Transverse colon (tissue), 4 donors: ENCODE measurements at regions not wholly inside any gene's neighbourhood (a gene's known extent, or its start where the extent isn't known, plus 50 kb on each side); places are given as distances from the start of the nearest gene placed in this dataset.

Source experiments
- CTCF ChIP-seq, 5 experiments: fragments of 200-600 bp in 3 of 5; fragments of 450-650 bp in 2 of 5; sonication (generic) in 3 of 5; IDR thresholded peaks; 1 replicate in 2 of 5; 2 replicates in 3 of 5; pipeline ENCODE4 v1.5.1; 2016 to 2017; ENCODE audit warnings: antibody characterized with exemption in 5 of 5, inconsistent platforms in 3 of 5, mild to moderate bottlenecking in 2 of 5, moderate library complexity in 1 of 5
- EP300 ChIP-seq: sonication (generic); formaldehyde crosslinking; IDR thresholded peaks from one replicate; pipeline ENCODE4 v1.6.1; 2017; ENCODE audit warnings: antibody characterized with exemption, low read depth
- POLR2A ChIP-seq: fragments of 450-650 bp; IDR thresholded peaks from one replicate; pipeline ENCODE4 v1.6.1; 2016; ENCODE audit warnings: antibody characterized with exemption, mild to moderate bottlenecking, moderate library complexity
- POLR2AphosphoS5 ChIP-seq, 3 donors: sonication (generic); formaldehyde crosslinking; IDR thresholded peaks; one replicate each; pipeline ENCODE4 v1.6.1; 2016; ENCODE audit warnings: antibody characterized with exemption in 3 of 3

DNA sequence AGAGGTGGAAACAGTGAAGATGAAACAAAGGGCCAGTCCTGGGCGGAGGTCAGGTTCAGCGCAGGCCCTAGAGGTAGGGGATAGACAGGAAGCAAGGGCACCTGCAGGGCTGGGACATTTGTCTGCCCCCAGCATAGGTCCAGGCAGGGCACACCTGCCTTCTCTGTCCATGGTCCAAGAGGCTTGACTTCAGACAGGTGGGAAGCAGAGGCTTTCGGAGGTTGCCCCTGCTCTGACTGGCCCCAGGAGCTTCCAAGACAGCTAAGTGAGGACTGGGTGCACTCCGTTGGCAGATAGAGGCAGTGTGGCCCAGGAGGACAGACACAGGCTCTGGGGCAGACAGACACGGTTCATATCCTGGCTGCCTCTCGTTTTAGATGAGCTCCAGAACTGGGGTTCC lies 71.6 kb upstream of the GRB10 start:
- TF ChIP-seq POLR2A (no peak), CTCF (IDR thresholded peaks at IDR 0.05) (no peak), POLR2AphosphoS5 (IDR thresholded peaks at IDR 0.05) (no peak), EP300 (no peak)
